GM04504 (cell line): ENCODE measurements at regions not wholly inside any gene's neighbourhood (a gene's known extent, or its start where the extent isn't known, plus 50 kb on each side); places are given as distances from the start of the nearest gene placed in this dataset.

Experiments used
- DNase-seq: peaks from one replicate; pipeline ENCODE4 v3.0.0-alpha.2; 2012; ENCODE audit warnings: low read depth

DNA sequence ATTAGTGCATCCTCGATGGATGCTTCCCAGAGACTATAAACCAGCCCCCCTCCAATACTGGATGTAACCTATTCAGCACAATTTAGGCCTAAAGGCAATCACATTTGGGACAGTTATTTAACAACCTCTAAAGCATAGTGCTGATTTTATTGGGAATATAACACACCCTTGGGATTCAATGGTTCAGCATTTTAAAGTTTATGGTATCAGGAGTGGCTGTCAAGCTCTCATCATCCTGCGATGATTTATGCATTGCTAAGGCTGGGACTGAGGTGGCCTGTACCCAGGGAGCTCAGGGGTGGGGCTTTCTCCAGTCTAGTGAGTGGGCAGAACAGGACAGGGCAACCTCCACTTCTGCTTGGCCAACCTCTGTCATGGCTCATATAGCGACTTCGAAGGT lies 464.9 kb downstream of the INHBA start:
- DNase-seq: no peak

DNA sequence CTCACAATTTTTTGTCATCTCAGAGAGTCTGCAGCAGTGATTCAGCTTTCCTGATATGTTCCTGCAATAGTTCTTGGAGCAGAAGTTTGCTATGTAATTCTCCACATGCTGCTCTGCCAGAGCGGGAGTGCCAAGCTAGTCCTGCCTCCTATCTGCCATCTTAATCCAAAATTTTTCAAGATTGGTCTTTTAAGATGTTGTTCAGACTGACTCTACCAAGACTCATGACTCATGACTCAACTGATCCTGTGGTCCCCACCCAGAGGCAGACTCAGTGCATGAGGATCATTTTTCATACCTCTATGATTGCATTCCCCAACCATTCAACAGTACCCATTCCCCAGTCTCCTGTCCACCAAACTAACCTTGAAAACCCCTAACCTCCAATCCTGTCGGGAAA lies 470.8 kb downstream of the INHBA start:
- no peak for DNase-seq

DNA sequence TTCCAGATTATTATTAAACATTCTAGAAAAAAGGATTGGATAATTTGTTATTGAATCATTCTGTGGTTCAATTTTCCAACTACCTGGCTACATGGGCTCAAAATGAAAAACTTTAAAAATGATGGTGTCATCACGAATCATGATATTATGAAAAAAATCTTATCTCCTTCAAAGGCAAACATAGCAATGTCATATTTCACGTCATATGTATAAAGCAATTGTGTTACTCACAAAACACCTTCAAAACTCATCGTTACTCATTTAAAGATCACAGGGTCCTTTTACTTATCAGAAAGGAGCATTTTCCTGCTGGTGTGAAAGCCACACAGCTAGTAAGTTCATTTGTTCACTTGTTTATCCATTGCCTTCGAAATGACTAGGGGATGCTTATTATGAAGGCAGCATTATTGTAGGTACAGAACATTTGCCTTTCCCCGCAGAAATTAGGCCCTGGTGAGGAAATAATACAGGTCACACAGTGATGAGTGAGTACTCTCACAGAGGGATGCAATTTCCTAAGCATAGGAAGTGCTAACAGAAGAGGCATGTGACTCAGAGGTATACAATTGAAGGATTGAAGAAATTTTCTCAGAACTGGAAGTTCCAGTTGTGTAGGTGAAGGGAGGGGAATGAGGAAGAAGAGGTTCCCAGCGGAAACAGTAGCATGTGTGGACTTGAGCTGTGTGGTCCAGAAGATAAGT lies 478.7 kb downstream of the INHBA start:
- no peak for DNase-seq

DNA sequence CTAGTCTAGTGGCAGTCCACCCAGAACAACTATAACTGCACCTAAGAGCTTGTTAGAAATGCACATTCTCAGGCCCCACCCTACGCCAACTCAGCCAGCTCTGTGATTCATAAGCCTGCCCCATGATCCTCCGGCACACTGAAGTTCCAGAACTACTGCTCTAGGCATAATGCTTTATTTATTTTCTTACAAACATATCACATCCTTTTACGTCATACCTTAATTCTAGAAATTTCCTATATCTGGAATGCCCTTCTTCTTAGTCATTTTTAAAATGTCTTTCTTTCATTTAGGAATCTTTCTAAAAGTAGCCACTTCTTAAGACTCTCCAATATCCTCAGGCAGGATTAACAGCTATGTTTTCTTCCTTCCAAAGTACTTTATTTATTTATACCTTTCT lies 480.1 kb downstream of the INHBA start:
- no peak for DNase-seq

DNA sequence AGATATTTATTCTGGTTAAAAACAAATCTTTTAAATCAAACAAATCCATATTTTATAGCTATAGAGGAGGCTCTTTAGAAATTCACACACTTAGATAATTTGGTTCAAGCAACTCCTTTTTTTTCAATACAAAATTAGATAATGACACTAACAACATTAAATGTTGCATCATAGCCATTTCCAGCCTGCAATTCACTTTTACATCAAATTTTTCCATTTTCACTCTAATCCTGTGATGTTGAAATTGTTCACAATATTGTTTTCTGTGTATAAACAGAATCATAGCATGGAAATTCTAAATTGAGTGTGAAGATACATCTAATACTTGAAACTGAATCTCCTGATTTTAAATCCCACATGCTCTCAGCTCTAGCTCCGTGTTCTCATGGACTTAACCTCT lies 482.6 kb downstream of the INHBA start:
- DNase-seq: no peak

DNA sequence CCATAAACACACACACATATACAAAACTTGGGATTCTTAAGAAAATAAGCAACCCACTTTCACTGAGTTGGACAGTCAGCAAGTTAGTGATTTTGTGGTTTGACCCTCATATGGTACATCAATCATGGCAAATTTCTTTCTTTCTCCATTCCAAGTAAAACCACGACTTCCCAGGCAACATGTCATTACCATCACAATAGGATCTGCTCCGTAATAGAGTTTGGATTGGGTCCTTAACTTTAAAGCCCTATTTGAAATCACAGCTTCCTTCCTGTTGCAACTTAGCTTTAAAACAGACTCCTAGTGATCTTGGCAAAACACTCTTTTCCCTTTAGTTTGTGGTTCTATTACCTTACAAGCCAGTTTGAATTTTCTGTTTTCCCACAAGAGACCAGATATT lies 483.6 kb downstream of the INHBA start:
- peak; percentile 20 for DNase-seq

DNA sequence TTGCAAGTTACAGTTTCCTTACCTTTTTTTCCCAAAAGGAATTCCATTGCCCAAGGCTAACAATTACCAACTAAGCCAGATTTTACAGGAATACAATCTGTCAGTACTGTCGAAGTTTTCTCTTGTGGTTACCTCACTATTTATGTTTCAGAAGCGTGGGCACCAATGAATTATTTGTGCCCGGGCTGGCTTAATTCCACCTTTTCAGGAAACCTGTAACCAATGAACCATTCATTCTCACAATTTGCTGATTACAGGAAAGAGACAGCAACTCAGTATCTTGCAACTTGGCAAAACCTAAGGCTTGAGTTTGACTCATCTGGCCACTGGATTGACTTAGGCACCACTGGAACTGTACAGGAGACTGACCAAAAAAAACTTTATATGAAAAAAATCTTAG lies 485.6 kb downstream of the INHBA start:
- DNase-seq: no peak

DNA sequence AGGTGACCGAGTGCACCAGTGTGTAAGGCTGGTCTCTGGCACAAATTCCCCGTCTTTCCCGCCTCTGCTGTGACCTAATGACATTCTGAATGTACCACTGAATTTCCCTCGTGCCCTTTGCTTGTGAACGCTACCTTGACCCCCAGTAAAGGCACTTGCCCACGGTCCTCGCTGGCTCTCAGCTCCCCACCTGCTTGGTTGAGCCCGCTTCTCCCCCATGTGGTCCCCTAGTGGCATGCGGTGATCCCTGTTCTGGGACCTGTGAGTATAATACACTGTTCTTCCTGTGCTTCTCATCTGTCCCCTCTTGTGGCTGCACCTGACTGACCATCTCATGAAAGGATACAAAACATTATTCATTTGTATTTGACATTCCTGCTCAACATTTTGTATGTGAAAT lies 495.7 kb downstream of the INHBA start:
- DNase-seq: no peak

DNA sequence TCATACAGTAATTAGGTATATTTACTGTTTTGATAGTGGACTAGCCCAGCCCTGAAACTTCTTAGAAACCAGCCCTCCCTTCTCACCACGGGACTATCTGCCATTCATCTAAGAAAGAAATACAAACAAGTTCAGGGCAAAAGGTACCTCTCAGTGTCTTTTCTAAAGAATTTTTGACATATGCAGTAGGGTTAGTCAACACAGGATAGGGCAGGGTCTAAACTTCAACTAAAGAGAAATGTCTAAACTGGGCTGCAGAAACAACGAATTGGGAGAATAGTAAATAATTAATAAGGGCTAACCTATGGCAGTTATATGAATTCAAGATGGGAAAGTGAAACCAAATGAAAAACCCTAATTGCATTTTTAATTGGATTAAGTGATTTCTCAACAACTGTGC lies 496.6 kb downstream of the INHBA start:
- DNase-seq: no peak

DNA sequence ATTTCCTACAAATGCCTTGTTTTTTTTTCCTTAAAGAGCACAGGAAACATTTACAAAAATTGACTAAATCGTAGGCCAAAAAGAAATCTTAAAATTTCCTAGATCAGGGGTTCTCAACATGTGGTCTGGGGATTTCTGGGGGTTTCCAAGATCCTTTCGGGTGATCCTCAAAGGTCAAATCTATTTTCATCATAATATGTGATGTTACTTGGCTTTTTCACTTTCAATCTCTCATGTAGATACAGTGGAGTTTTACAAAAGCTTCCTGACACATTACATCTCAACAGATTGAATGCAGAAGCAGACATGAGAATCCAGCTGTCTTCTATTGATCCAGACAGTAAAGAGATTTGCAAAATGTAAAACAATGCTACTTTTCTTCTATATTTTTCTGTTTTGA lies 497.3 kb downstream of the INHBA start:
- DNase-seq: no peak

DNA sequence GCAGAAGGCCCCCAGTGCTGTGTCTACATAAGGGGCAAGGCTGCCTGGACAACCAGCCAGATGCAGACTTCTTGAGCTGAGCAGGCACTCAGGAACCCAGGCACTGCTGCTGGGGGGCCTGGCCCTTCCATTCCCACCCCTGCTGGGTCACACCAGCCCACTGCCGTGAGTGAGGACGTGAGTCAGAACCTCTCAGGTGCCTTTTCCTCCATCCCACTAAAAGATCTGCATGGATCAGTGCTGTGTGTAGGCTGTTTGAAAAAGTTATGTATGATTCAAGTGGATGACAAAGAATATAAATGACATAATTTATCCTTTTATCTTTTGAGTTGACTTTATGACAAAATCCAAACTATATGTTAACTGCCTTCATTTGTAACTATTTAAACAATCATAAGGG lies 499.3 kb downstream of the INHBA start:
- DNase-seq: no peak

DNA sequence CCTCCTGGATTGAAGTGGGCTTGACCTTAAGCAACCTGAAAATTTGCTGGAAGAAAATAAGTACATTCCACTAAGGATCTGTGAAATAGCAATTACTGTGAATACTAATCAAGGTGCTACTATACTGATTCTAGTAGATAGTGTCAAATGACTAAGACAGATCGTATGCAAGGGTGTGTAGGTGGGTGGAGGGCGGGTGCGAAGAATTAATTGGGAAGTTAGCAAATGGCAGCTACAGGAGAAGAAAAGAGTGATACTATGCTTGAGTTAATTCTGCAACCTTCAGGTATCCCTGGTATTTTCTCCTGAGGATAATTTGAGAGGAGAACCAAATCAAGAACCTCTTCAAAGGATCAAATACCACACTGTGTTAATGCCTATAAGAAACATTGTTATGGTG lies 501.9 kb downstream of the INHBA start:
- DNase-seq: no peak

DNA sequence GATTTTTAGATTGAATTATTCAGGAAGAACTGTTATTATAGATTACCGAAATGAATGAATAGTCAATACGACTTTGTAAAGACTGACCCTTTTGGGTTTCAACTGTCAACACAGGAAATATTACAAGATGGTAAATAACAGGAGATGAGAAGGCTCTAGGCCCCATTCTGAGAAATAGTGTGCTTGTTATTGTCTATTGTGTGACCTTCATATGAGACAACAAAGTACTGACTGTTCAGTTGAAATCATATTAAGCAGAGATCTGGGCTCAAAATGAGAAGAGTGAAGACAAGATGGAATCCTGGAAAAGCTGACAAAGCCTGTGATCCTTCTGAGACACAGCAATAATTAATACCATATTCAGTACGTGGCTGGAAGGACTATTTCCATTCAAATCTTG lies 503.8 kb downstream of the INHBA start:
- no peak for DNase-seq

DNA sequence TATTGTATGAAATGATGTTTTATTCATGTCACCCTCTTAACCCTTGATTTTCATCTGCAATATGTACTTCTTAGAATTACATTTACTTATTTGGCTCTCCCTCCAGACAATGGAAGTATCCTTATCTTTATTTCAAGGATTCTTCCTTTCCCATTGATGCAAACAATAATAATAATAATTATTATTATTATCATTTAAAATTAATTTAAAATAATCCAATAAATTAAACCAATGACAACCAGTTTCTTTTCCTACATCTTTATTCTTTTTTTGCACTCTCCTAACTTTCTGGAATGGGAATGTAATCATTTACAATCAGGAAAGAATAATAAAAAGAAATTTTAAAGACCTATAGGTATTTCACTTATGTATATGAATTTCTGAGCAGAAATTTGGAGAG lies 504.4 kb downstream of the INHBA start:
- DNase-seq: no peak

DNA sequence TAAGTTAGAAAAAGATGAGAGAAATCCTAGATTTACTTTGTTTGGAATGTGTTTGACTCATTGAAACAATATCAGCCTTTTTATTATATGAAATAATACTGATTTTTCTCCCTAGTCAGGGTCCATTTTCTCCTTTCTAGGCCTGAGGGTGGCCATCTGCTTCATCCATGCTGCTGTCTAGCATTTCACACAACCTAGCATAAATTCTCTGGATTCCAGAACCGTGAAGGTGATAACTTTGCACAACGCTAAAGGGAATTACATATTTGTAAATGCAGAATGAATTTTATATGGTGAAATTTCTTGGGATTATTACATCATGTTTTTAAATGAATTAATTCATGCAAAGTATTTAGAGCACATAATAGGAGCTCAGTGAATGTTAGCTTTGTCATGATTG lies 505.1 kb downstream of the INHBA start:
- no peak for DNase-seq

DNA sequence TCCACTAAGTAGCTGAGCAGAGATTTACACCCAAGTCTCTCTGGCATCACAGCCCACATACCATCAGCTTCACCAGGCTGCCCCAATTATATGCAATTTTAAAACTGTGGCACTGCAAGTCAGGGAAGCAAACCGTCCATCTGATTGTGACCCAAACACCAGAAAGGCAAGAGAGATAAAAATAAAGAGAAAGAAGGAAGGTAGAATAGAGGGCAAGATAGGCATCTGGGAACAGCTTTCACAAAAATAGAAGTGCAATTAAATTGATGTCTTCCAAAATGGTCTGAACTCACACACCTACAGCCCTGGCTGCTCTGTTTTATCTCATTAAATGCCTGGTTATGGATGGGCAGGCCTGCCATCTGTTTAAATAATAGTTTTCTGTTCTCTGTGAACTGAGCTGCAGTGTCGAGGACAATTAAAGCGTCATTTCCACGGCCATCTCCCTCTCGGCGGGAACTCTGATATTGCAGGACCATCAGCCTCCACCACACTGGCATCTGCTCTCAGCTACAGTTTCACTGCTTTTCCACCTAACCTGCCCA lies 509.1 kb downstream of the INHBA start:
- DNase-seq: no peak

DNA sequence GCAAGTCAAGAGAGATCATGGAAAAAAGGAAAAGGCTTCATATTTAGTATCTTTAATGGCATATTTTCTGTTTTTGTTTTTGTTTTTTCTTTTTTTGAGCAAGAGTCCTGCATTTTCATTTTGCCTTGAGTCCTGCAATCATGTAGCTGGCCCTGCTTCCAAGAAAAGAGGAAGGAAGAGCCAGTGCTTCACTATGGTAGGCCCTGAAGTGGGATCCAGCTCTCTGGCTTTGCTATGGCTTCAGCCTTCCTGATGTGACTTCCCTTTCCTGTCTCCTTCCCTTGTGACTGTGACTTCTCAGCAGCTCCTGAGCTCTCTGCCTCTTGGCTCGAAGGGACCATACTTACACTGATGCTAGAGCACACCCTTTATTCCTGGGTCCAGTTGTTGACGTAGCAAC lies 512.3 kb downstream of the INHBA start:
- no peak for DNase-seq

DNA sequence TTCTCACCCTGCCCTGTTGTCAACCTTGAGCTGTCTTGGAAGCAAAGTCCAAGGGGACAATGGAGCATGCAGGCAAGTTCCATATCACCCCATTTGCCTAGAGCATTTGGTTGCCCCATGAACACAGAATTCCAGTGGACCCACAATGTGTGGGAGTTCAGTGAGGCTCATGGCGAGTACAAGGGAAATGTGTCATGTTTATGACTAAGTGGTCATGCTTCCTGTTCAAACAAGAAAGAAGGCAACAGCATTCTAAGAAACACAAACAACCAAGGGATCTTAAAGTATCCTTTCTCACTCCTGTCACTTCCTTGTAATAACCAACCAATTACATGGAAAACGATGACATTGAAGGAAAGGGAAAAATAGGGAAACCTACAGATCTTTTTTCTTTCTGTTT lies 513.0 kb downstream of the INHBA start:
- DNase-seq: peak; percentile 66

DNA sequence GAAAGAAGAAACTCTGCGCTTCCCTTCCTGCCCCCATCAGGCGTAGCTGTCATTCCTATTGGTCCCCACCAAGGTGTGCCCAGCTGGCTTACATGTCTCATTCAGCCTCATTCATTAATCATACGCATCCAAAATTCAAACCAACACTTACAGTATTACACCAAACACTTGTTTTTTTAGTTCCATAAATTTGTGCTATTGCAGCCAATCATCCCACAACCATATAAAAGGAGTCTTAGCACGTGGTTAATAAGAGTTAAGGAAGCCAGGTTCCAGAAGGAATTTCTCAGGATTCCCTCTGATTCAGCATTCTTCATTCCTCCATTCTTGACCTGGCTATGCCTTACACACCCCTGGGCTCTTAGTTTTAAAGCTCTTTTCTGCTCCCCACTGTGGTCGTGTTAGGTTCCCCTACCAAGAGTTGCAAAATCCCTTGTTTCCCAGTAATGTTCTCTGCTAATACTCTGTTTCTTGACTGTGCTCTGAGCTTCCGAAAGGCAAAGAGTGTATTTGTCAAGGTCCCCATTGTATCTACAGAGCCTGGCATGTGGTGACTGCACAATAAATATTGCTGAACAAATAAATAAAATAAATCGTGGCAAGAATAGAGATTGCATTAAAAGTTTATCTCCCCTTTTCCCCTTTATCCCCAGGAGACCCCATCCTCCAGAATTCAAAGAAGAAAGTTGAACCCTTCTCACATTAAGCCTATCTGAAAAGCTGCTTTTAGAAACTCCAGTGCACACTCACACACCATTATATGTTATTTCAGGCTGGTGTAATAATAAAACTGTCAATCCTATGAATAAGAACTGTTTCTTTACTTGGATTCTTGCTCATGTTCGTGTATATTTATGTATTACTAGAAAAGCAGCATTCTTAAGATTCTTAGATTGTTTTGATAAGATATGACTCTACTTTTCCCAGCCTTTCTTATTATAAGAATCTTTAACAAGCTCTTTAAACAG lies 514.4 kb downstream of the INHBA start:
- peak; percentile 52 for DNase-seq

DNA sequence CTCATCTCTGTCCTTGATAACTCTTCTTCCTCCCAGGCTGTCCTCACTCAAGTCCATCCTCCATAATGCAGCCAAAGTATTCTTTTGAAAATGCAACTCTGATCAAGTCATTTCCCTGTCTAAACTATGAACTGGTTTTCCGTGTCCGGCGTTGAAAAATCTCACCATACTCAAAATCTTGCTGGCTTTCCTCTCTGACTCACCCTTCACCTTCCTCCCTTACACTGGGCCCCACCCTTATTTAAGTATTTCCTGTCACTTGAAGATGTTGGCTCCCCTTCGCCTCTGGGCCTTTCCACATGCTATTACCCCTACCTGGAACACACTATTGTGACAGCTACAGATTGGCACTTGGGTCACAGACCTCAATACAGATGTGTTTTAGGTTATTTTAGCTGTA lies 515.6 kb downstream of the INHBA start:
- DNase-seq: no peak

DNA sequence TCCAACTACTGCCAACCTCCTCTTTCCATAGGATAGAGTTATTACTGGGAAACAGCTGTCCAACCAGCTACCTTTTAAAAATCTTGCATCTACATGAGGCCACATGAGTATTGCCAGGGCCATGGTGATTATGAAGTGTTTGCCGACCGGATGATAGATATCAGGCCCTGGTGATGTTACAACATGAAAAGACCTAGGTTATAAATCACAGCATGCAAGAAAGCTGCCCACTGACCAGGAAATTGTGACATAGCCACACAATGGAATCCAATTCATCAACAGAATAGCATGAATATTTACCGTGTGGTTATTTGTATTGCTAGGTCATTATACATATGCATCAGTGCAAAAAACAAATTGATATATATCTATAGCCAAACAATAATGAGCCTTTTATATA lies 517.0 kb downstream of the INHBA start:
- DNase-seq: no peak

DNA sequence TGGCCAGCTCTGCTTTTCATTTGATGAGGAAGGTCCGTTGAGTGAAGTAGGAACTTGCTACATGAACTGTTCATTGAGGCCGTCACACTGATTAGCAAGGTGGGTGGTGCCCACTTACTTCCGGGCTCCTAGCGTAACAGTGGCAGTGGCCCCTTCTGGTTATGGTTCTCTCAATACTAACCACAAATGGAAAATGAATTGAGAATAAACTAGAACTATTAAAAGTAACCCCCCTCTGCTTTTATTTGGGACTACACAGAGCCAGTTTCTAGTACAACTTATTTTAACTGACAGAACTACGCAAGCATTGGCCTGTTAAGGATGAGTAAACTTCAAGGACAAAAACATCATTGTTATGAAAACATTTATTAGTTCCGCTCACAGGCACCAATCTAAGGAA lies 519.1 kb downstream of the INHBA start:
- no peak for DNase-seq

DNA sequence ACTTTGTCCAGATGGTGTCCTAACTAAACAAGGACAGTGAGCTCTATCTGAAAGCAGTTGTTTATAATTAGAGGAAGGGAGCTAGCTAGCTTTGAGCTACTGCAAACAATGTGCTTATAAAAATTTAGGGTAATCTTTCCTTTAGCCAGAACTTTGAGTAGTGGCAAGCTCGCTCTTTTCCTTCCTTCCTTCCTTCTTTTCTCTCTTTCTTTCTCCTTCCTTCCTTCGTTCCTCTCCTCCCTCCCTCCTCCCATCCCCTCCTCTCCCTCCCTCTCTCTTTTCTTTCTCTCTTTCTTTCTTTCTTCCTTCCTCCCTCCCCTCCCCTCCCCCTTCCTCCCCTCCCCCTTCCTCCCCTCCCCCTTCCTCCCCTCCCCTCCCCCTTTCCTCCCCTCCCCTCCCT lies 520.1 kb downstream of the INHBA start:
- no peak for DNase-seq
